IMR-90 (cell line): ENCODE measurements at regions not wholly inside any gene's neighbourhood (a gene's known extent, or its start where the extent isn't known, plus 50 kb on each side); places are given as distances from the start of the nearest gene placed in this dataset.

Source experiments
- CHD1 ChIP-seq: IDR thresholded peaks from 2 replicates; pipeline ENCODE4 v1.6.1; 2012; ENCODE audit warnings: low read depth, low read length, improper control_type of control experiment
- CTCF ChIP-seq: conservative IDR thresholded peaks from 2 replicates; pipeline ENCODE4 v1.5.1; 2012; ENCODE audit warnings: mild to moderate bottlenecking, low read depth, low read length, improper control_type of control experiment
- MAFK ChIP-seq: IDR thresholded peaks from 2 replicates; pipeline ENCODE4 v1.6.1; 2012; ENCODE audit warnings: low read depth, low read length, improper control_type of control experiment
- TF ChIP-seq, protein P1 (sequence below): fragments of 150-350 bp; IDR thresholded peaks from 2 replicates; pipeline ENCODE4 v1.6.1; 2017; ENCODE audit warnings: mild to moderate bottlenecking, antibody characterized with exemption, low read length, low read depth

DNA sequence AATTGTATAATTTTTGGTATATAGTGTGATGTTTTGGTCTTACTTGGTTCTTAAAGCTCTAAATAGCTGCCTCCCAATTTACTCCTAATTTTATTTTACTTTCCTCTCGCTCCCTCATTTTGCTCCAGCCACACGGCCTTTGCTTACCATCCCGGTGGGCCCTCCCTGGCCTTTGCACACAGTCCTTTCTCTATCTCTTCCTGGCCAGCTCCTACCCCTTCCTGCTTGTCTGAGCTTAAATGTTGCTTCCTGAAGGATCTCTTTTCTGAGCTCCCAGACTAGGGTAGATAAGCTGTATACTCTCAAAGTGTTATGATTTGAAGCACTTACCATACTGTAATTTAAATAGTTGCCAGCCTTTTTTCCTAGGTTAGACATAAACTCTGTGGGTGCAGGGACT is 121.7 kb downstream of the UTRN start:
- TF ChIP-seq CTCF (no peak), MAFK (no peak), CHD1 (no peak)
- TF ChIP-seq, protein P1, sequence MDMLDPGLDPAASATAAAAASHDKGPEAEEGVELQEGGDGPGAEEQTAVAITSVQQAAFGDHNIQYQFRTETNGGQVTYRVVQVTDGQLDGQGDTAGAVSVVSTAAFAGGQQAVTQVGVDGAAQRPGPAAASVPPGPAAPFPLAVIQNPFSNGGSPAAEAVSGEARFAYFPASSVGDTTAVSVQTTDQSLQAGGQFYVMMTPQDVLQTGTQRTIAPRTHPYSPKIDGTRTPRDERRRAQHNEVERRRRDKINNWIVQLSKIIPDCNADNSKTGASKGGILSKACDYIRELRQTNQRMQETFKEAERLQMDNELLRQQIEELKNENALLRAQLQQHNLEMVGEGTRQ = no peak
